ENCODE measurements at regions not wholly inside any gene's neighbourhood (a gene's known extent, or its start where the extent isn't known, plus 50 kb on each side); places are given as distances from the start of the nearest gene placed in this dataset.
A peak's percentile ranks its signal among the peaks of the same experiment; 100 is the strongest.

GRCh38 chr13:33637978-33638743 is 179.8 kb upstream of the RFC3 start:
- no peak for FAIRE-seq
- H3K36me3 ChIP-seq (ENCODE audit: control insufficient read depth in 3 of 3, insufficient read depth in 2 of 3, low read depth in 1 of 3, low read length in 3 of 3): no peaks in the 10 kb centered on the region
- no peaks in the 10 kb centered on the region for H3K9me3 ChIP-seq (ENCODE audit: control insufficient read depth in 2 of 2, insufficient read depth in 1 of 2, low read depth in 1 of 2, low read length in 1 of 2)
- no peak for DNase-seq
- no peak overlapping the region for H3K4me3 ChIP-seq (ENCODE audit: low read depth in 1 of 3, low read length in 3 of 3)
- peaks cover 3 to 45% (median 18%) of the 10 kb centered on the region in 3 donors for H3K4me1 ChIP-seq (ENCODE audit: control insufficient read depth in 3 of 3, insufficient read depth in 2 of 3, low read depth in 1 of 3, low read length in 2 of 3)
- WGBS, 3 donors: 85 to 98% (median 96%) methylated on average over 3 of the region's 3 CpGs
- no peak overlapping the region for H3K27ac ChIP-seq (ENCODE audit: low read depth in 1 of 3, low read length in 2 of 3)
- H3K27me3 ChIP-seq (ENCODE audit: control insufficient read depth in 3 of 3, insufficient read depth in 3 of 3, low read length in 3 of 3): no peaks in the 10 kb centered on the region

GRCh38 chr13:33639158-33639557 is 178.8 kb upstream of the RFC3 start:
- Histone ChIP-seq H3K27ac (ENCODE audit: low read depth in 1 of 3, low read length in 2 of 3) (peak overlapping the region in 1 of 3 donors; percentile 37), H3K9me3 (ENCODE audit: control insufficient read depth in 2 of 2, insufficient read depth in 1 of 2, low read depth in 1 of 2, low read length in 1 of 2) (no peaks in the 10 kb centered on the region), H3K36me3 (ENCODE audit: control insufficient read depth in 3 of 3, insufficient read depth in 2 of 3, low read depth in 1 of 3, low read length in 3 of 3) (no peaks in the 10 kb centered on the region), H3K4me1 (ENCODE audit: control insufficient read depth in 3 of 3, insufficient read depth in 2 of 3, low read depth in 1 of 3, low read length in 2 of 3) (peaks cover 3 to 53% (median 18%) of the 10 kb centered on the region in 3 donors), H3K27me3 (ENCODE audit: control insufficient read depth in 3 of 3, insufficient read depth in 3 of 3, low read length in 3 of 3) (no peaks in the 10 kb centered on the region), H3K4me3 (ENCODE audit: low read depth in 1 of 3, low read length in 3 of 3) (no peak overlapping the region)
- DNase-seq (peak; percentile 52 to 84), FAIRE-seq (no peak)
- 35 to 43% (median 39%) methylated on average over 3 of the region's 3 CpGs for WGBS, 3 donors

- no peaks in the 10 kb centered on the region for H3K9me3 ChIP-seq (ENCODE audit: control insufficient read depth in 2 of 2, insufficient read depth in 1 of 2, low read depth in 1 of 2, low read length in 1 of 2)
- H3K4me1 ChIP-seq (ENCODE audit: control insufficient read depth in 3 of 3, insufficient read depth in 2 of 3, low read depth in 1 of 3, low read length in 2 of 3): peaks cover 3 to 53% (median 18%) of the 10 kb centered on the region in 3 donors
- WGBS, 3 donors: 81 to 90% (median 83%) methylated on average over 4 of the region's 4 CpGs
- FAIRE-seq (no peak), DNase-seq (no peak)
- no peak overlapping the region for H3K4me3 ChIP-seq (ENCODE audit: low read depth in 1 of 3, low read length in 3 of 3)
- H3K27me3 ChIP-seq (ENCODE audit: control insufficient read depth in 3 of 3, insufficient read depth in 3 of 3, low read length in 3 of 3): no peaks in the 10 kb centered on the region
- H3K36me3 ChIP-seq (ENCODE audit: control insufficient read depth in 3 of 3, insufficient read depth in 2 of 3, low read depth in 1 of 3, low read length in 3 of 3): no peaks in the 10 kb centered on the region
- peak overlapping the region in 1 of 3 donors; percentile 37 for H3K27ac ChIP-seq (ENCODE audit: low read depth in 1 of 3, low read length in 2 of 3)
These were observed 178.3 kb upstream of the RFC3 start for GRCh38 chr13:33639626-33640080.

- FAIRE-seq: no peak
- no peaks in the 10 kb centered on the region for H3K9me3 ChIP-seq (ENCODE audit: control insufficient read depth in 2 of 2, insufficient read depth in 1 of 2, low read depth in 1 of 2, low read length in 1 of 2)
- H3K27ac ChIP-seq (ENCODE audit: low read depth in 1 of 3, low read length in 2 of 3): no peak overlapping the region
- no peaks in the 10 kb centered on the region for H3K36me3 ChIP-seq (ENCODE audit: control insufficient read depth in 3 of 3, insufficient read depth in 2 of 3, low read depth in 1 of 3, low read length in 3 of 3)
- peaks cover 3 to 57% (median 18%) of the 10 kb centered on the region in 3 donors for H3K4me1 ChIP-seq (ENCODE audit: control insufficient read depth in 3 of 3, insufficient read depth in 2 of 3, low read depth in 1 of 3, low read length in 2 of 3)
- DNase-seq: peak; percentile 29 to 31
- no peak overlapping the region for H3K4me3 ChIP-seq (ENCODE audit: low read depth in 1 of 3, low read length in 3 of 3)
- H3K27me3 ChIP-seq (ENCODE audit: control insufficient read depth in 3 of 3, insufficient read depth in 3 of 3, low read length in 3 of 3): no peaks in the 10 kb centered on the region
These were observed 177.1 kb upstream of the RFC3 start for GRCh38 chr13:33640832-33641231.

GRCh38 chr13:33642374-33643065 is 175.4 kb upstream of the RFC3 start:
- Histone ChIP-seq H3K9me3 (ENCODE audit: control insufficient read depth in 2 of 2, insufficient read depth in 1 of 2, low read depth in 1 of 2, low read length in 1 of 2) (no peaks in the 10 kb centered on the region), H3K27me3 (ENCODE audit: control insufficient read depth in 3 of 3, insufficient read depth in 3 of 3, low read length in 3 of 3) (no peaks in the 10 kb centered on the region), H3K4me1 (ENCODE audit: control insufficient read depth in 3 of 3, insufficient read depth in 2 of 3, low read depth in 1 of 3, low read length in 2 of 3) (peaks cover 3 to 54% (median 18%) of the 10 kb centered on the region in 3 donors), H3K27ac (ENCODE audit: low read depth in 1 of 3, low read length in 2 of 3) (peak overlapping the region in 2 of 3 donors; percentile 31 to 78), H3K36me3 (ENCODE audit: control insufficient read depth in 3 of 3, insufficient read depth in 2 of 3, low read depth in 1 of 3, low read length in 3 of 3) (no peaks in the 10 kb centered on the region), H3K4me3 (ENCODE audit: low read depth in 1 of 3, low read length in 3 of 3) (peak overlapping the region in 1 of 3 donors; percentile 8)
- 28 to 43% (median 38%) methylated on average over 7 of the region's 7 CpGs for WGBS, 3 donors
- peak; percentile 66 to 76 for DNase-seq
- FAIRE-seq: no peak

GRCh38 chr13:33644581-33645543 is 173.1 kb upstream of the RFC3 start:
- H3K4me3 ChIP-seq (ENCODE audit: low read depth in 1 of 3, low read length in 3 of 3): no peak overlapping the region
- H3K27ac ChIP-seq (ENCODE audit: low read depth in 1 of 3, low read length in 2 of 3): peak overlapping the region in 1 of 3 donors; percentile 68
- H3K9me3 ChIP-seq (ENCODE audit: control insufficient read depth in 2 of 2, insufficient read depth in 1 of 2, low read depth in 1 of 2, low read length in 1 of 2): no peaks in the 10 kb centered on the region
- H3K36me3 ChIP-seq (ENCODE audit: control insufficient read depth in 3 of 3, insufficient read depth in 2 of 3, low read depth in 1 of 3, low read length in 3 of 3): no peaks in the 10 kb centered on the region
- DNase-seq (no peak), FAIRE-seq (no peak)
- WGBS, 3 donors: 62 to 85% (median 85%) methylated on average over 8 of the region's 8 CpGs
- no peaks in the 10 kb centered on the region for H3K27me3 ChIP-seq (ENCODE audit: control insufficient read depth in 3 of 3, insufficient read depth in 3 of 3, low read length in 3 of 3)
- peaks cover 3 to 44% (median 18%) of the 10 kb centered on the region in 3 donors for H3K4me1 ChIP-seq (ENCODE audit: control insufficient read depth in 3 of 3, insufficient read depth in 2 of 3, low read depth in 1 of 3, low read length in 2 of 3)

- WGBS, 3 donors: 65 to 77% (median 69%) methylated on average over 10 of the region's 10 CpGs
These were observed 172.1 kb upstream of the RFC3 start for GRCh38 chr13:33645591-33646554.

More at GRCh38 chr13:33645591-33646554, 172.1 kb upstream of the RFC3 start:
- peaks cover 3 to 35% (median 15%) of the 10 kb centered on the region in 3 donors for H3K4me1 ChIP-seq (ENCODE audit: control insufficient read depth in 3 of 3, insufficient read depth in 2 of 3, low read depth in 1 of 3, low read length in 2 of 3)
- no peaks in the 10 kb centered on the region for H3K36me3 ChIP-seq (ENCODE audit: control insufficient read depth in 3 of 3, insufficient read depth in 2 of 3, low read depth in 1 of 3, low read length in 3 of 3)
- DNase-seq (no peak), FAIRE-seq (no peak)
- no peaks in the 10 kb centered on the region for H3K27me3 ChIP-seq (ENCODE audit: control insufficient read depth in 3 of 3, insufficient read depth in 3 of 3, low read length in 3 of 3)
- H3K9me3 ChIP-seq (ENCODE audit: control insufficient read depth in 2 of 2, insufficient read depth in 1 of 2, low read depth in 1 of 2, low read length in 1 of 2): no peaks in the 10 kb centered on the region
- H3K4me3 ChIP-seq (ENCODE audit: low read depth in 1 of 3, low read length in 3 of 3): no peak overlapping the region
- H3K27ac ChIP-seq (ENCODE audit: low read depth in 1 of 3, low read length in 2 of 3): no peak overlapping the region

Measured in small intestine (tissue), 7 donors.